ENCODE measurements at regions not wholly inside any gene's neighbourhood (a gene's known extent, or its start where the extent isn't known, plus 50 kb on each side); places are given as distances from the start of the nearest gene placed in this dataset.

DNA sequence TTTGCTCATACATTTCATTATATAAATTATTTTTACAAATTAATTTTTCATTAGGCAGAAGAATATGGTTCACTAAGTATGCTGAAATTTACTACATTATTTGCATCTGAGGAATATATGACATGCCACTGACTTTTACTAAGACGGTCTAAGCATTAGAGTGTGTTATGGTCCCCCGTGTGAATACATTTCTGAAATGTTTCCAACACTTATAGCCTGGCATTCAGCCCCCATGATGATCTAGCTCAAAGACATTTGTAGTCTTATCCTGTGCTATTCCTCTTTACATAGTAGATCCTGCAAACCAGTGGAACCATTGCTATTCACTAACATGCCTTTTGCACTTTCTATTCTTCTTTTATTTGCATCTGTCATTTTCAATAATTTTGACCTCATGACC lies 1878.0 kb downstream of the MRPL39 start:
- TF ChIP-seq CREB1 (IDR thresholded peaks at IDR 0.05; ENCODE audit: low read depth) = no peak
- TF ChIP-seq RAD21 (IDR thresholded peaks at IDR 0.05; ENCODE audit: low read depth) = no peak
- TF ChIP-seq CEBPB (IDR thresholded peaks at IDR 0.05) = no peak
- no peak for TF ChIP-seq YY1 (IDR thresholded peaks at IDR 0.05; ENCODE audit: low read depth)
- TF ChIP-seq TCF12 (IDR thresholded peaks at IDR 0.05; ENCODE audit: low read depth) = no peak

- TF ChIP-seq CREB1 (IDR thresholded peaks at IDR 0.05; ENCODE audit: low read depth) (no peak), RAD21 (IDR thresholded peaks at IDR 0.05; ENCODE audit: low read depth) (peak; percentile 21)
Observed at GRCh38 chr21:23725576-23725975, 1881.7 kb downstream of the MRPL39 start.

DNA sequence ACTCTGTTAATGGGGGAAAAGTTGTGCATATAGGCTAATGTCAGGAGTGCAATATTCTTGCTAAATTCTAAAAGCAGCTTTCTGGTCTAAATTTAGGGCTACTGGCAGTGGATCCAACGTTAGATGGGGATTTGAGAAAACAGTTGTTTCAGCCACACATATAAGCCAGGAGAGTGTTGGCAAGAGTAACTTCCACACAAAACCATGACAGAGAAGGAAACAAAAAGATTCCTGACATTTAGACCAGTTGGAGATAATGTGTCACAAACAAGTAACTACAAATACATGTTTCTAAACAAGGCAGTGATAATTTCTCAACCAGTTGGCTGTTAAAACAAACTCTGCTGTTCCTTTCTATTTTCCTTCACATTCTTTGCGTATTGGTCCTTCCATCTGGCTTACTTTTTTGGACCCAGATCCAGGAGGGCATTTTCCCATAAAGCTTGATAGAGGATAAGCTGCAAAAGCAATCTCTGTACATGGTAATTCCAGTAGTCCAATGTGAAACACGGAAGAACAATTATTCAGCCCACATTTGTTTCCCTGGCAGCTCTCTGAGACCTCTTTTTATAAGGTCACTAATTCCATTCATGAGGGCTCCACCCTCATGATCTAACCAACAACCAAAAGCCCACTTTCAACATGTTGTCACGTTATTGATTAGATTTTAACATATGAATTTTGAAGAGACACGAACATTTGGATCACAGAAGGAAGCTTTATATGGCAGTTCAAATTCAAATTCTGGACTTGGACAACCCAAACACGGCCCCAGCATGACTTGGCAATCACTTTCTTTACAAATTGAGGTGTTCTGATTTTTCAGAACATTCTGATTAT lies 1888.6 kb downstream of the MRPL39 start:
- TF ChIP-seq USF1 (IDR thresholded peaks at IDR 0.05) (no peak), TAF1 (IDR thresholded peaks at IDR 0.05; ENCODE audit: low read depth) (no peak), CEBPB (IDR thresholded peaks at IDR 0.05) (no peak), RAD21 (IDR thresholded peaks at IDR 0.05; ENCODE audit: low read depth) (no peak), NFIC (IDR thresholded peaks at IDR 0.05) (no peak), YY1 (IDR thresholded peaks at IDR 0.05; ENCODE audit: low read depth) (no peak), TEAD4 (IDR thresholded peaks at IDR 0.05) (no peak), EP300 (IDR thresholded peaks at IDR 0.05; ENCODE audit: borderline replicate concordance) (no peak), ZBTB7A (IDR thresholded peaks at IDR 0.05; ENCODE audit: low read depth) (no peak), MAX (IDR thresholded peaks at IDR 0.05) (no peak), FOXM1 (IDR thresholded peaks at IDR 0.05; ENCODE audit: borderline replicate concordance, low read depth) (no peak), TCF12 (IDR thresholded peaks at IDR 0.05; ENCODE audit: low read depth) (no peak), CREB1 (IDR thresholded peaks at IDR 0.05; ENCODE audit: low read depth) (no peak), REST (IDR thresholded peaks at IDR 0.05; ENCODE audit: low read depth) (no peak), EGR1 (IDR thresholded peaks at IDR 0.05) (no peak)

DNA sequence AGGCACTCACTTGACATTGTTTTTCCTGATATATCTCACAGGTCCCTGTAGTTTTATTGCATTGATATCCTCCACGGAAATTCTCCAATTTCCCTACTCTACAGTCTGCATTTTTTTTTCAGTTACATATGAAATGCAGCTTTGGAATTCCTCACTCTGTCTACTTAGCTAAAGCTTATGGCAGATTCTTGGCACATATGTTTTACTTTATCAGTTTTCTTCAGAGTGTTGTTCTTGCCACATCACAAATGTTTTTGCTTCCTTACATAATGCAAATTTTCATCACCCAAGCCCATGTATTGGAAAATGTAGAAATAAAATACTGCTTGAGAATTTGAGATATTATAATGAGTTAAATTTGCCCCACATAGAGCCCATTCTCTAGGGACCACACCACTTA lies 1895.1 kb downstream of the MRPL39 start:
- no peak for TF ChIP-seq CEBPB (IDR thresholded peaks at IDR 0.05)

DNA sequence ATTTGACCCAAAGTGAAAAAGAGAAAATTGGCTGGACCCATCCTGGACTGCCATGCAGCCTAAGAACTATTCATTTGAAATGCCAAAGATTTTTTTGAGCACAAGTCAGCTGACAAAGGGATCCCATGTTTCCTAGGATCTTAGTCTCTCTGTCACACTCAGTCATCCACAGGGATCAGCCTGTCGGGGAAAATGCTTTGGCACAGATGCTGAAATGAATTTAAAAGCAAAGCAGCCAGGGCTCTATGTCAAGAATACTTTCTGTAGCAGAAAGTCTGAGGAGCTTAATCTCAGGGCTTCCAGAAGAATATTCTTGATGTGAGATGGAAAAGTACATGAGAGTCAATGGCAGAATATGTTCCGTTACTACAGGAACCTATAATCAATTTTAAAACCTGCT lies 1900.8 kb downstream of the MRPL39 start:
- no peak for TF ChIP-seq TEAD4 (IDR thresholded peaks at IDR 0.05)

- TF ChIP-seq TAF1 (IDR thresholded peaks at IDR 0.05; ENCODE audit: low read depth) (no peak), USF1 (IDR thresholded peaks at IDR 0.05) (no peak), CREB1 (IDR thresholded peaks at IDR 0.05; ENCODE audit: low read depth) (no peak), RAD21 (IDR thresholded peaks at IDR 0.05; ENCODE audit: low read depth) (no peak), ZBTB7A (IDR thresholded peaks at IDR 0.05; ENCODE audit: low read depth) (no peak), TCF12 (IDR thresholded peaks at IDR 0.05; ENCODE audit: low read depth) (no peak), YY1 (IDR thresholded peaks at IDR 0.05; ENCODE audit: low read depth) (no peak), MAX (IDR thresholded peaks at IDR 0.05) (no peak), EGR1 (IDR thresholded peaks at IDR 0.05) (no peak)
Observed at GRCh38 chr21:23699402-23699801, 1907.9 kb downstream of the MRPL39 start.

DNA sequence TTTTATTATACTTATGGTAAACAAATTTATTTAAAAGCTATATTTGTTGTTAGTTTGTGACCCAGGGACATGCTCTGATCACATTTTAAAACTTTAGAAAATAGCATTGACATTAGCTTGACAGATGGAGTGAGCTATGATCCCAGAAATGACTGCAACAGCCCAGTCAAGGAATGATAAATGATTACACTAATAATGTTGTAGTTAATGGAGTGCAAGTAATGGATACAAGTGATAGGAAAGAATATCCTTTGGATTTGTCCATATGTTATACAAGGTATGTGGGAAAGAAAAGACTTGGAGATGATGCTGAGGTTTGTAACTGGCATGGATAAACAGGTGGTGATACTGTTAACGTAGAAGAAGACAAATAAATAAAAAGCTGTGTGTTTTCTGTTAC lies 1908.7 kb downstream of the MRPL39 start:
- TF ChIP-seq EGR1 (IDR thresholded peaks at IDR 0.05) = no peak

- TF ChIP-seq REST (IDR thresholded peaks at IDR 0.05; ENCODE audit: low read depth) (no peak), EP300 (IDR thresholded peaks at IDR 0.05; ENCODE audit: borderline replicate concordance) (no peak), RAD21 (IDR thresholded peaks at IDR 0.05; ENCODE audit: low read depth) (no peak), NFIC (IDR thresholded peaks at IDR 0.05) (no peak)
Observed at GRCh38 chr21:23695443-23695842, 1911.8 kb downstream of the MRPL39 start.
